GM23338 (cell line): ENCODE measurements at regions not wholly inside any gene's neighbourhood (a gene's known extent, or its start where the extent isn't known, plus 50 kb on each side); places are given as distances from the start of the nearest gene placed in this dataset.

Experiments used
- CREB1 ChIP-seq: fragments of 250-450 bp; sonication (Bioruptor Pico); IDR thresholded peaks from 2 replicates; pipeline ENCODE4 v1.5.0; 2020; ENCODE audit warnings: low read depth, mild to moderate bottlenecking, moderate library complexity
- EZH2 ChIP-seq: fragments of 200-600 bp; sonication (generic); IDR thresholded peaks from one replicate; pipeline ENCODE4 v1.8.0; 2017; ENCODE audit warnings: antibody characterized with exemption, mild to moderate bottlenecking, low read depth; ENCODE audit not compliant: unreplicated experiment
- EZH2phosphoT487 ChIP-seq: fragments of 200-600 bp; sonication (generic); IDR thresholded peaks from one replicate; pipeline ENCODE4 v1.8.1; 2018; ENCODE audit warnings: antibody characterized with exemption; ENCODE audit not compliant: unreplicated experiment
- JUNB ChIP-seq: IDR thresholded peaks from one replicate; pipeline ENCODE4 v1.6.1; 2016; ENCODE audit warnings: antibody characterized with exemption; ENCODE audit not compliant: unreplicated experiment
- POLR2AphosphoS5 ChIP-seq: IDR thresholded peaks from 2 replicates; pipeline ENCODE4 v1.6.1; 2016; ENCODE audit warnings: antibody characterized with exemption, low read depth
- STAT1 ChIP-seq: IDR thresholded peaks from one replicate; pipeline ENCODE4 v1.6.1; 2016; ENCODE audit warnings: antibody characterized with exemption; ENCODE audit not compliant: unreplicated experiment
- ZNF331 ChIP-seq: fragments of 250-450 bp; sonication (Bioruptor Pico); IDR thresholded peaks from 2 replicates; pipeline ENCODE4 v1.5.0; 2020; ENCODE audit warnings: low read depth, mild to moderate bottlenecking, moderate library complexity
- TF ChIP-seq, protein P1 (sequence below), 2 experiments: fragments of 200-600 bp in 1 of 2; sonication (generic) in 1 of 2; conservative IDR thresholded peaks; 2 replicates each; pipeline versions ENCODE4 v1.5.1 to v1.6.1; 2016 to 2017; ENCODE audit warnings: antibody characterized with exemption in 2 of 2, low read depth in 2 of 2, mild to moderate bottlenecking in 2 of 2, moderate library complexity in 1 of 2
- TF ChIP-seq, protein P2 (sequence below): IDR thresholded peaks from one replicate; pipeline ENCODE4 v1.6.1; 2018; ENCODE audit warnings: antibody characterized with exemption; ENCODE audit not compliant: unreplicated experiment
- TF ChIP-seq, protein P3 (sequence below): IDR thresholded peaks from 2 replicates; pipeline ENCODE4 v1.6.1; 2016; ENCODE audit warnings: antibody characterized with exemption

DNA sequence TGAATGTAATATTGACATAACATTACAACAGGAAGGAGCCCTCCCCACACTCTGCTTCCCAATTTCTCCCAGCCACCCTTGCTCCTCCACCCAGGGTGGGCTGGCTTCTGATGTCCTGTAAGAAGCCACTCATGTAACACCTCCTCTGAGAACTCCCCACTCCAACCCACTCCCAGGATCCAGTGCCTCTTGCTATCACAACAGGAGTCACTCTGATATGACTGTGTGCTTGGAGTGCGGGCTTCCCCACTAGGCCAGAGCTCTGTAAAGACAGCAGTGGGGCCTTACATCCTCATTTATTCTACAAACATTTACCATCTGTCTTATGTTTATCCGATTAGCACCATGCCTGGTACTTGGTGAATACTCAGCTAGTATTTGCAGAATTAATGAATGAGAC, 65.1 kb downstream of the PTGR3 start:
- TF ChIP-seq, protein P1, sequence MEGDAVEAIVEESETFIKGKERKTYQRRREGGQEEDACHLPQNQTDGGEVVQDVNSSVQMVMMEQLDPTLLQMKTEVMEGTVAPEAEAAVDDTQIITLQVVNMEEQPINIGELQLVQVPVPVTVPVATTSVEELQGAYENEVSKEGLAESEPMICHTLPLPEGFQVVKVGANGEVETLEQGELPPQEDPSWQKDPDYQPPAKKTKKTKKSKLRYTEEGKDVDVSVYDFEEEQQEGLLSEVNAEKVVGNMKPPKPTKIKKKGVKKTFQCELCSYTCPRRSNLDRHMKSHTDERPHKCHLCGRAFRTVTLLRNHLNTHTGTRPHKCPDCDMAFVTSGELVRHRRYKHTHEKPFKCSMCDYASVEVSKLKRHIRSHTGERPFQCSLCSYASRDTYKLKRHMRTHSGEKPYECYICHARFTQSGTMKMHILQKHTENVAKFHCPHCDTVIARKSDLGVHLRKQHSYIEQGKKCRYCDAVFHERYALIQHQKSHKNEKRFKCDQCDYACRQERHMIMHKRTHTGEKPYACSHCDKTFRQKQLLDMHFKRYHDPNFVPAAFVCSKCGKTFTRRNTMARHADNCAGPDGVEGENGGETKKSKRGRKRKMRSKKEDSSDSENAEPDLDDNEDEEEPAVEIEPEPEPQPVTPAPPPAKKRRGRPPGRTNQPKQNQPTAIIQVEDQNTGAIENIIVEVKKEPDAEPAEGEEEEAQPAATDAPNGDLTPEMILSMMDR (conservative IDR thresholded peaks at IDR 0.05; ENCODE audit: low read depth in 2 of 2), result no peak
- TF ChIP-seq POLR2AphosphoS5 (no peak), JUNB (no peak), EZH2phosphoT487 (no peak), CREB1 (CRISPR knock-in tag) (no peak), EZH2 (no peak), ZNF331 (CRISPR knock-in tag) (no peak), STAT1 (no peak)
- TF ChIP-seq, protein P2, sequence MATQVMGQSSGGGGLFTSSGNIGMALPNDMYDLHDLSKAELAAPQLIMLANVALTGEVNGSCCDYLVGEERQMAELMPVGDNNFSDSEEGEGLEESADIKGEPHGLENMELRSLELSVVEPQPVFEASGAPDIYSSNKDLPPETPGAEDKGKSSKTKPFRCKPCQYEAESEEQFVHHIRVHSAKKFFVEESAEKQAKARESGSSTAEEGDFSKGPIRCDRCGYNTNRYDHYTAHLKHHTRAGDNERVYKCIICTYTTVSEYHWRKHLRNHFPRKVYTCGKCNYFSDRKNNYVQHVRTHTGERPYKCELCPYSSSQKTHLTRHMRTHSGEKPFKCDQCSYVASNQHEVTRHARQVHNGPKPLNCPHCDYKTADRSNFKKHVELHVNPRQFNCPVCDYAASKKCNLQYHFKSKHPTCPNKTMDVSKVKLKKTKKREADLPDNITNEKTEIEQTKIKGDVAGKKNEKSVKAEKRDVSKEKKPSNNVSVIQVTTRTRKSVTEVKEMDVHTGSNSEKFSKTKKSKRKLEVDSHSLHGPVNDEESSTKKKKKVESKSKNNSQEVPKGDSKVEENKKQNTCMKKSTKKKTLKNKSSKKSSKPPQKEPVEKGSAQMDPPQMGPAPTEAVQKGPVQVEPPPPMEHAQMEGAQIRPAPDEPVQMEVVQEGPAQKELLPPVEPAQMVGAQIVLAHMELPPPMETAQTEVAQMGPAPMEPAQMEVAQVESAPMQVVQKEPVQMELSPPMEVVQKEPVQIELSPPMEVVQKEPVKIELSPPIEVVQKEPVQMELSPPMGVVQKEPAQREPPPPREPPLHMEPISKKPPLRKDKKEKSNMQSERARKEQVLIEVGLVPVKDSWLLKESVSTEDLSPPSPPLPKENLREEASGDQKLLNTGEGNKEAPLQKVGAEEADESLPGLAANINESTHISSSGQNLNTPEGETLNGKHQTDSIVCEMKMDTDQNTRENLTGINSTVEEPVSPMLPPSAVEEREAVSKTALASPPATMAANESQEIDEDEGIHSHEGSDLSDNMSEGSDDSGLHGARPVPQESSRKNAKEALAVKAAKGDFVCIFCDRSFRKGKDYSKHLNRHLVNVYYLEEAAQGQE, result no peak
- TF ChIP-seq, protein P3, sequence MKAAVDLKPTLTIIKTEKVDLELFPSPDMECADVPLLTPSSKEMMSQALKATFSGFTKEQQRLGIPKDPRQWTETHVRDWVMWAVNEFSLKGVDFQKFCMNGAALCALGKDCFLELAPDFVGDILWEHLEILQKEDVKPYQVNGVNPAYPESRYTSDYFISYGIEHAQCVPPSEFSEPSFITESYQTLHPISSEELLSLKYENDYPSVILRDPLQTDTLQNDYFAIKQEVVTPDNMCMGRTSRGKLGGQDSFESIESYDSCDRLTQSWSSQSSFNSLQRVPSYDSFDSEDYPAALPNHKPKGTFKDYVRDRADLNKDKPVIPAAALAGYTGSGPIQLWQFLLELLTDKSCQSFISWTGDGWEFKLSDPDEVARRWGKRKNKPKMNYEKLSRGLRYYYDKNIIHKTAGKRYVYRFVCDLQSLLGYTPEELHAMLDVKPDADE, result no peak
